Caco-2 (cell line): ENCODE measurements at regions not wholly inside any gene's neighbourhood (a gene's known extent, or its start where the extent isn't known, plus 50 kb on each side); places are given as distances from the start of the nearest gene placed in this dataset.

Experiments used
- BruUV-seq: library from RNA; stranded (reverse); fragments of 400-500 nt; replicated peaks from 2 replicates; lab custom pipeline; 2021; lab: Mats Ljungman, UMichigan
- CTCF ChIA-PET: fragments of 300-600 bp; sonication (Branson Sonifier 250); formaldehyde crosslinking; loops from one replicate; lab custom pipeline; 2022; ENCODE audit warnings: antibody characterized with exemption; lab: Charles Lee
- POLR2A ChIA-PET: fragments of 300-600 bp; sonication (Branson Sonifier 250); formaldehyde crosslinking; loops from one replicate; lab custom pipeline; 2022; ENCODE audit warnings: antibody characterized with exemption; lab: Charles Lee
- DNase-seq, 2 experiments: peaks; one replicate each; pipeline versions ENCODE4 v3.0.0 to v3.0.0-alpha.2; 2020 to 2022
- H3K27me3 ChIP-seq: replicated peaks from 2 replicates; pipeline ENCODE4 v1.6.0; 2011; ENCODE audit warnings: low read length; ENCODE audit not compliant: control insufficient read depth, insufficient read depth
- H3K36me3 ChIP-seq: 2 replicates; pipeline ENCODE4 v1.5.1; 2011; ENCODE audit warnings: low read length; ENCODE audit not compliant: control insufficient read depth, insufficient read depth
- H3K4me1 ChIP-seq: fragments of 250-450 bp; sonication (Bioruptor Pico); 2 replicates; pipeline ENCODE4 v1.5.1; 2020; ENCODE audit warnings: mild to moderate bottlenecking
- H3K4me3 ChIP-seq: 2 replicates; pipeline ENCODE4 v1.5.1; 2011; ENCODE audit warnings: low read depth, mild to moderate bottlenecking, control low read depth, low read length
- H3K9me3 ChIP-seq: fragments of 250-450 bp; sonication (Bioruptor Pico); 2 replicates; pipeline ENCODE4 v1.5.1; 2020; ENCODE audit warnings: mild to moderate bottlenecking, moderate library complexity
- H3K27ac Mint-ChIP-seq: one replicate; pipeline ENCODE4 v1.8.0; 2022; ENCODE audit warnings: mixed read lengths; ENCODE audit not compliant: unreplicated experiment
- H3K27me3 Mint-ChIP-seq: one replicate; pipeline ENCODE4 v1.8.0; 2022; ENCODE audit warnings: mixed read lengths; ENCODE audit not compliant: insufficient read depth, unreplicated experiment
- H3K36me3 Mint-ChIP-seq: one replicate; pipeline ENCODE4 v1.8.0; 2022; ENCODE audit warnings: mild to moderate bottlenecking, mixed read lengths; ENCODE audit not compliant: insufficient read depth, unreplicated experiment
- H3K4me1 Mint-ChIP-seq: one replicate; pipeline ENCODE4 v1.8.0; 2022; ENCODE audit warnings: low read depth, mixed read lengths; ENCODE audit not compliant: unreplicated experiment
- H3K4me3 Mint-ChIP-seq: one replicate; pipeline ENCODE4 v1.8.0; 2022; ENCODE audit warnings: mild to moderate bottlenecking, moderate library complexity, mixed read lengths; ENCODE audit not compliant: unreplicated experiment
- H3K9me3 Mint-ChIP-seq: one replicate; pipeline ENCODE4 v1.8.0; 2022; ENCODE audit warnings: mixed read lengths; ENCODE audit not compliant: unreplicated experiment
- intact Hi-C: fragments of 100-400 bp; cut with micrococcal nuclease; formaldehyde crosslinking; loops from one replicate; pipeline ENCODE4 v1.10.0; 2022; ENCODE audit not compliant: unreplicated experiment
- TF ChIP-seq, protein P1 (sequence below), 2 experiments: fragments of 200-600 bp in 1 of 2; IDR thresholded peaks; 1 replicate in 1 of 2; 2 replicates in 1 of 2; pipeline versions ENCODE4 v1.5.1 to v1.8.0; 2011 to 2022; ENCODE audit warnings: antibody characterized with exemption in 1 of 2, control low read depth in 1 of 2, inconsistent platforms in 1 of 2, low read depth in 1 of 2, low read length in 1 of 2, mild to moderate bottlenecking in 1 of 2, moderate library complexity in 1 of 2; ENCODE audit not compliant: insufficient read depth in 1 of 2, severe bottlenecking in 1 of 2, unreplicated experiment in 1 of 2

DNA sequence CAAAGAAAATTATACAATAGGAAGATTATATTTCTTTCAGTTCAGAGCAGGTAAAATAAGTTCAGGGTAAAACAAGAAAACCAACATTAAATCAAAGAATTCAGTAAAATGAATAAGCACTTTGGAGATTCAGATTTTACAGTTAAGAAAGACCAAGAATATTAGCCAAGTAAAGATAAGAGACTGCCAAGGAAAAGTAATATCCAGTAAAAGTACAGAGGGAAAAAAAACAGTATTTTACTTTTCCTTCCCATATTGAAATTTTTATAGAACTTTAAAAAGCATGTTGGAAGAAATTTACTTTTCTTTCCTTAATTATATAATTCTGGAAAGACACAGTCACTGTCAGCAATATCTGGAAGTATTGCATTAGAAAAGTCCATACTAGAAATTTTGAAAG lies 393.4 kb downstream of the NFIB start:
- H3K4me1 Mint-ChIP-seq = no peaks in the 10 kb centered on the region
- H3K27ac Mint-ChIP-seq = no peak overlapping the region
- no peaks in the 10 kb centered on the region for H3K27me3 ChIP-seq
- intact Hi-C loops = no loop called here
- no peaks in the 10 kb centered on the region for H3K9me3 ChIP-seq
- H3K27me3 Mint-ChIP-seq = no peaks in the 10 kb centered on the region
- no peak overlapping the region for H3K4me3 ChIP-seq
- ChIA-PET POLR2A (no interaction called here), CTCF (no interaction called here)
- H3K36me3 Mint-ChIP-seq = no peaks in the 10 kb centered on the region
- no peaks in the 10 kb centered on the region for H3K36me3 ChIP-seq
- no peaks in the 10 kb centered on the region for H3K4me1 ChIP-seq
- no peak for DNase-seq
- peaks cover under 1% of the 10 kb centered on the region for H3K9me3 Mint-ChIP-seq
- no TSS peak for BruUV-seq
- no peak overlapping the region for H3K4me3 Mint-ChIP-seq
- TF ChIP-seq, protein P1, sequence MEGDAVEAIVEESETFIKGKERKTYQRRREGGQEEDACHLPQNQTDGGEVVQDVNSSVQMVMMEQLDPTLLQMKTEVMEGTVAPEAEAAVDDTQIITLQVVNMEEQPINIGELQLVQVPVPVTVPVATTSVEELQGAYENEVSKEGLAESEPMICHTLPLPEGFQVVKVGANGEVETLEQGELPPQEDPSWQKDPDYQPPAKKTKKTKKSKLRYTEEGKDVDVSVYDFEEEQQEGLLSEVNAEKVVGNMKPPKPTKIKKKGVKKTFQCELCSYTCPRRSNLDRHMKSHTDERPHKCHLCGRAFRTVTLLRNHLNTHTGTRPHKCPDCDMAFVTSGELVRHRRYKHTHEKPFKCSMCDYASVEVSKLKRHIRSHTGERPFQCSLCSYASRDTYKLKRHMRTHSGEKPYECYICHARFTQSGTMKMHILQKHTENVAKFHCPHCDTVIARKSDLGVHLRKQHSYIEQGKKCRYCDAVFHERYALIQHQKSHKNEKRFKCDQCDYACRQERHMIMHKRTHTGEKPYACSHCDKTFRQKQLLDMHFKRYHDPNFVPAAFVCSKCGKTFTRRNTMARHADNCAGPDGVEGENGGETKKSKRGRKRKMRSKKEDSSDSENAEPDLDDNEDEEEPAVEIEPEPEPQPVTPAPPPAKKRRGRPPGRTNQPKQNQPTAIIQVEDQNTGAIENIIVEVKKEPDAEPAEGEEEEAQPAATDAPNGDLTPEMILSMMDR (IDR thresholded peaks at IDR 0.05; ENCODE audit: insufficient read depth in 1 of 2, low read depth in 1 of 2, low read length in 1 of 2, severe bottlenecking in 1 of 2, unreplicated experiment in 1 of 2) = no peak

DNA sequence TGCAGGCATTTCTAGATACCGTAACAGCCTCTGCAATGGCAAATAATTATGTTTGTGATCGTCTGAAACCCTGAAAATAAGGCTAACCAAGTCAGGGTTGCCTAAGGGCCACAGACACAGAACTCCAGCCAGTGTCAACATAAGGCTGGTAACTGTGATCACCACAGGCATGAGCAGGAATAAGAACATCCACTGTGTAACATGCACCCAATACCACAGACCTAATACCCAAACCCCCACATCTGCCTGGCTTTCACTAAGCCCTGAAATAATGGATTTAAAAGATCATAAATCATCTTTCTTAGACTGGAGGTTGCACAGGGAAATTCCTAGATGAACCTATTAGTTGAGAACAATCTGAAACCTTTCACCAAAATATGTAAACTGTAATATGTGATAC lies 394.5 kb downstream of the NFIB start:
- Mint-ChIP-seq H3K4me1 (no peaks in the 10 kb centered on the region), H3K36me3 (no peaks in the 10 kb centered on the region), H3K27me3 (no peaks in the 10 kb centered on the region), H3K4me3 (no peak overlapping the region), H3K9me3 (no peaks in the 10 kb centered on the region), H3K27ac (no peak overlapping the region)
- intact Hi-C loops = no loop called here
- H3K36me3 ChIP-seq = no peaks in the 10 kb centered on the region
- no peaks in the 10 kb centered on the region for H3K9me3 ChIP-seq
- BruUV-seq = no TSS peak
- CTCF ChIA-PET = no interaction called here
- H3K4me3 ChIP-seq = no peak overlapping the region
- POLR2A ChIA-PET = no interaction called here
- TF ChIP-seq, protein P1 (IDR thresholded peaks at IDR 0.05; ENCODE audit: insufficient read depth in 1 of 2, low read depth in 1 of 2, low read length in 1 of 2, severe bottlenecking in 1 of 2, unreplicated experiment in 1 of 2) = no peak
- H3K4me1 ChIP-seq = no peaks in the 10 kb centered on the region
- no peak for DNase-seq
- no peaks in the 10 kb centered on the region for H3K27me3 ChIP-seq

DNA sequence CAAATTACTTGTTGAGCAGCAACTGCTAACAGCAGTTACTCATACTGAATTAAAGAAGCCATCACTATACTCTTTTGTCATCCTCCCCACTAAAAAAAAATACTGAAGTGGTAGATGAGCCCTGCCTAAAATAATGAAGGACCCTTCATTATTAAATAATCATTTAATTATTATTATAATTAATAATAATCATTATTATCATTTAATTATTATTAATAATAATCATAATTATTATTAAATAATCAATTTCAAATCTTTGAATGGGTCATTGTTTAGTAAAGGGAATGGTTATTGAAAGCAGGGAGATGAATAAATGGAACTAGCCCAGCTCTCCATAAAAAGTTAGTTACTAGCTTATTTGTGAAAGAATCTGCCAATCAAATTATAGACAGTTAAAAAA lies 396.4 kb downstream of the NFIB start:
- Mint-ChIP-seq H3K27me3 (no peaks in the 10 kb centered on the region), H3K36me3 (no peaks in the 10 kb centered on the region), H3K4me3 (no peak overlapping the region), H3K9me3 (no peaks in the 10 kb centered on the region), H3K4me1 (no peaks in the 10 kb centered on the region), H3K27ac (no peak overlapping the region)
- Histone ChIP-seq H3K36me3 (no peaks in the 10 kb centered on the region), H3K4me3 (no peak overlapping the region), H3K9me3 (no peaks in the 10 kb centered on the region), H3K27me3 (no peaks in the 10 kb centered on the region), H3K4me1 (no peaks in the 10 kb centered on the region)
- no TSS peak for BruUV-seq
- intact Hi-C loops = no loop called here
- no peak for DNase-seq
- POLR2A ChIA-PET = no interaction called here
- CTCF ChIA-PET = no interaction called here
- TF ChIP-seq, protein P1 (IDR thresholded peaks at IDR 0.05; ENCODE audit: insufficient read depth in 1 of 2, low read depth in 1 of 2, low read length in 1 of 2, severe bottlenecking in 1 of 2, unreplicated experiment in 1 of 2) = no peak
